GM21825 (cell line): ENCODE measurements at regions not wholly inside any gene's neighbourhood (a gene's known extent, or its start where the extent isn't known, plus 50 kb on each side); places are given as distances from the start of the nearest gene placed in this dataset.
"Not testable (repeated sequence)": the region's sequence is repeated elsewhere in the genome, so short reads cannot be mapped to it uniquely, and the experiment has no call there.

ENCODE experiments used
- ATAC-seq: cut with Tn5 transposase; IDR thresholded peaks from one replicate; pipeline ENCODE4 v1.9.1; 2021; ENCODE audit warnings: mild to moderate bottlenecking, moderate library complexity; ENCODE audit not compliant: unreplicated experiment

DNA sequence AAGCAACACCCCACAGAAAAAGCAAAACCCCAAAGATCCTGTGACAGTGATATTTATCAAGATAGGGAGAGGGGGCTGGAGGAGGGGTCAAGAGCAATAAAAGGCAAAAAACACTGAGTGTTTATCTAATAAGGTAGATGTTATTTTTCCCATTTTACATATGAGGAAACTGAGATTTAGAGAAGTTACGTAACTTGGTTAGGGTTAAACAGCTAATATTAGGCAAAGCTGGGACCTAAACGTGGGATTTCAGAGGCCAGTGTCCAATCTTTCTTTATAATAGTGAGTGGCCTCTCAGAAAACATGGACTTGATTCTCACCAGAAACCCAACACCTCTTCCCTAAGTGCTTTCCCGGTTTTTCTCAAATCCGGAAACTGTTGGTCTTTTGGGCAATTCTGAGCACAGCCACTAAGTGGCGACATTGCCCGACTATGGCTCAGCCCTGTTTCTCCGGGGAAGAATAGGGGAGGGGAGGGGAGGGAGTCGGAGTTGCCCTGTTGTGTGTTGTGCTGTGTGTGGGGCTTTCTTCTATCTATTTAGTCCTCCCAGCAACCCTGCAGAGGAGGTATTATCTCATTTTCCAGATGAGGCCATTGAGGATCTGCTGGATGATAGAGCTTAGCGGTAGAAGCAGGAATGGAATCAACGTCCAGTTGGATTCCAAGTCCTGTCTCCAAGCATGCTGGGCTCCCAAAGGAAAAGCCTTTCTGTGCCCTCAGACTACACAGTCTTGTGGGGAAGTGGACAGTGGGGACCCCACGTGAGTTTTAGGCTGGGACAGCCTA is 58.7 kb upstream of the ETV3 start:
- ATAC-seq = not testable (repeated sequence)

DNA sequence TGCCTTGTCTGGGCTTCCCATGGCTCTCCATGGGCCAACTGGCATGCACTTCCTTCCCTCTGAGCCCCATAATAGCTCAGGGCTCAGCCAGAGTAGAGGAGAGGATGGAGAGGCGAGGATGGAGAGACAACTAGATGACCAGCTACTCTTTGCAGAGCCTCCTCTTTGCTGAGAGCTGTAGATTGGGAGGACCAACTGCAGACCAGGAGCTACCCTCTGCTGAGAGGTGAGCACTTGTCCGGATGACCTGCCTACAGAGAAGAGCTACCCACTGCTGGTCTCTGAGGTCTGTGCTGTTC is 58.0 kb upstream of the ETV3 start:
- ATAC-seq = no peak

DNA sequence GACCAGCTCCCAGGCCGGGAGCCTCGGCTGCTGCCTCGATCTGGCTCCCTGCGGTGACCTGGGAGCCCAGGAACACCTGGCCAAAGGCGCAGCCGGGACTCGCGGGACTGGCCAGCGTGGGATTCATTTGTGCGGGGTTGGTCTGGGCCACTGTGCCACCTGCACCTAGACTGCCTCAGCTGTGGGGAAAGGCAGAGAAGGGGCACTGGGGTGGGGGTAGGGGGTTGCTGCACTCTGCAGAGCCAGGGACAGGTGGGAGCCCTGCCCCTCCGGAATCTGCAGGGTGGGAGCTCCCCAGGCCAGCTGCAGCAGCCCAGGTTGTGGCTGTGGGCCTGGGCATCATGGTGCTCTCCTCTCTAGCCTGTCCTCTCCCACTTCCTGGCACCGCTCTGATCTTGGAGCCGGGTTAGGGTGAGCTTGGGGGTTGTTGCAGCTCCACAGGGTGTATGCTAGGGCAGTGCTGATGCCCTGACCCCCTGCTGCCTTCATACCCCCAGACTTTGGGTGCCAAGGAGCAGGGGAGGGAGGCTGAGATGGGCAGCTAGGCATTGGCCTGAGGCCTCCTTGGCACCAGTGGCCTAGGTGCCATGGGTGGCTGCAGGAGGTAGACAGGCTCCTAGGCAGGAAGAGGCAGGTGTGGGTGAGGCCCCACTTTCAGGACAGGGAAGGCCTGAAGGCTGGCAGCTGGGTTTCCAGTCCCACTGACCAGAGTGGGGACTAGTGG is 57.5 kb upstream of the ETV3 start:
- no peak for ATAC-seq

- no peak for ATAC-seq
Measured at GRCh38 chr1:157194731-157195520, 56.7 kb upstream of the ETV3 start.

DNA sequence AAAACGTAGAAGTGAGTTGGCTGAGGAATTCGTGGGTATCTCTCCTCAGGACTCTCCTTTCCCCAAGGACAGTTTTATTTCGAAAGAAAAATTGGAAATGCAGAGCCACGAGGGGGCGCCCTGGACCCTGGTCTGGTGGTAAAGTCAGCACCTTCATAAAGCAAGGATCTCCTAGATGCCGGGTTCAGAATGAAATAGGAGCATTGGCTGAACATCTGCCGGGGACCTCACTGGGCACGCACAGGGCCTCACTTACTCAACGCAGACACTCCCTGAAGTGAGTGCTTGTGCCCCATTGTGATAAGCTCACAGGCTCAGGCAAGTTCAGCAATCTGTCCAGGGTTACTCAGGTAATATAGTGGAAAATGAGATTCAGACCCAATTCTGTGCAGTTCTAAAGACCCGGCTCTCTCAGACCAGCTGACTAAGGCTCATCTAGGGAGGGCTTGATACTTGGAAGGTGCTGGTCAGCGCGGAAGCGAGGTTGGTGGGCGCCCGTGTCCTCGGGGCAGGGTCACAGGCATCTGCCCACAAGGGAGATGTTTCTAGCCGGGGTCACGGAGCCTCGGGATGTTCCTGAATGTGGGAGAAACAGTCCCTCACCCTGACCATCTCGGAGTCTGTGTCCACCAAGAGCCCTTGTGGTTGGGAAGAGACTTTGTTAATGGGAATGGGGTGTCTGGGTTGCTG is 55.7 kb upstream of the ETV3 start:
- ATAC-seq = no peak

DNA sequence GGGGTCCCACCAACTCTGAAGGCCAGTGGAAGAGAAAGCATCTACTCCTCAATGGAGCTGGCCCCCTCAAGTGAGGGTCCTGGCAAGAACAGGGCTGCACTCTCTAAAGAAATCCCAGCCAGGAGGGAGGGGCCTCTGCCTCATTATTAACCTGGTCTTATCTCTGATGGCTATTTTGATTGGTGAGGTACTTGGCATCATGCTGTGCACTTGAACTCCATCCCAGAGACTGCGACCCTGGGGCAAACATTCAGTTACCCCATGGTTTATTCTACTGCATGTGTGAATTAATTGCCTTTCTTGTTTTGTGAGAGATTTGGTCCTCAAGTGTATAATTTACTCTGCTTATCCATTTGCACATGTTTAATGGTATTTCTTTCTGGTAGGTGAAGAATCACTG is 55.0 kb upstream of the ETV3 start:
- ATAC-seq = no peak

GRCh38 chr1:157189986-157190982 is 52.1 kb upstream of the ETV3 start:
- no peak for ATAC-seq

GRCh38 chr1:157189096-157189495 is 50.9 kb upstream of the ETV3 start:
- ATAC-seq = no peak
